ENCODE measurements at regions not wholly inside any gene's neighbourhood (a gene's known extent, or its start where the extent isn't known, plus 50 kb on each side); places are given as distances from the start of the nearest gene placed in this dataset.

GRCh38 chr1:29779146-29779545 is 542.8 kb downstream of the PTPRU start:
- TF ChIP-seq POLR2A (IDR thresholded peaks at IDR 0.05), result no peak
- TF ChIP-seq CTCF (IDR thresholded peaks at IDR 0.05), result no peak
- TF ChIP-seq EP300 (IDR thresholded peaks at IDR 0.05), result no peak
